PC-3 (cell line): ENCODE measurements at regions not wholly inside any gene's neighbourhood (a gene's known extent, or its start where the extent isn't known, plus 50 kb on each side); places are given as distances from the start of the nearest gene placed in this dataset.

ENCODE experiments used
- ATAC-seq: fragments of 200-7000 bp; cut with Tn5 transposase; 2 replicates; pipeline ENCODE4 v1.9.1; 2020; ENCODE audit warnings: mild to moderate bottlenecking, moderate library complexity
- BruUV-seq: library from RNA; stranded (reverse); fragments of 400-500 nt; replicated peaks from 2 replicates; lab custom pipeline; 2021; lab: Mats Ljungman, UMichigan
- CTCF ChIA-PET: fragments of 300-600 bp; sonication (Branson Sonifier 250); formaldehyde crosslinking; loops from one replicate; lab custom pipeline; 2022; ENCODE audit warnings: antibody characterized with exemption; lab: Charles Lee
- POLR2A ChIA-PET: fragments of 300-600 bp; sonication (Branson Sonifier 250); formaldehyde crosslinking; loops from one replicate; lab custom pipeline; 2022; ENCODE audit warnings: antibody characterized with exemption; ENCODE audit not compliant: unreplicated experiment; lab: Charles Lee
- DNase-seq: peaks from one replicate; pipeline ENCODE4 v3.0.0-alpha.2; 2015
- H2AFZ ChIP-seq: fragments of 300-600 bp; sonication (generic); 2 replicates; pipeline ENCODE4 v1.6.0; 2016; ENCODE audit warnings: antibody characterized with exemption, low read length
- H3F3A ChIP-seq: fragments of 300-600 bp; sonication (generic); one replicate; pipeline ENCODE4 v1.6.0; 2017; ENCODE audit warnings: antibody characterized with exemption, low read length, control low read depth, mild to moderate bottlenecking; ENCODE audit not compliant: unreplicated experiment
- H3K27ac ChIP-seq: fragments of 300-600 bp; sonication (generic); 2 replicates; pipeline ENCODE4 v1.5.1; 2016; ENCODE audit warnings: mild to moderate bottlenecking, low read length
- H3K27me3 ChIP-seq: fragments of 300-600 bp; sonication (generic); 2 replicates; pipeline ENCODE4 v1.6.1; 2016; ENCODE audit warnings: low read length, mixed read lengths
- H3K36me3 ChIP-seq: fragments of 300-600 bp; sonication (generic); 2 replicates; pipeline ENCODE4 v1.6.1; 2016; ENCODE audit warnings: low read depth, mixed run types, low read length, mixed read lengths
- H3K4me1 ChIP-seq: fragments of 300-600 bp; sonication (generic); 2 replicates; pipeline ENCODE4 v1.5.1; 2016; ENCODE audit warnings: low read length; ENCODE audit not compliant: insufficient read depth
- H3K4me2 ChIP-seq: fragments of 300-600 bp; sonication (generic); 2 replicates; pipeline ENCODE4 v1.6.0; 2016; ENCODE audit warnings: low read length
- H3K4me3 ChIP-seq: fragments of 300-600 bp; sonication (generic); 2 replicates; pipeline ENCODE4 v1.5.1; 2016; ENCODE audit warnings: mild to moderate bottlenecking, low read length, mixed read lengths
- H3K79me2 ChIP-seq: fragments of 300-600 bp; sonication (generic); 2 replicates; pipeline ENCODE4 v1.6.1; 2017; ENCODE audit warnings: low read length, mixed read lengths
- H3K9ac ChIP-seq: fragments of 300-600 bp; sonication (generic); 2 replicates; pipeline ENCODE4 v1.6.0; 2016; ENCODE audit warnings: mild to moderate bottlenecking, low read length
- H3K9me2 ChIP-seq: fragments of 300-600 bp; sonication (generic); replicated peaks from 2 replicates; pipeline ENCODE4 v1.6.1; 2016; ENCODE audit warnings: mixed run types, low read length, mixed read lengths
- H3K9me3 ChIP-seq: fragments of 300-600 bp; sonication (generic); 2 replicates; pipeline ENCODE4 v1.6.1; 2016; ENCODE audit warnings: low read length, mixed read lengths
- H4K20me1 ChIP-seq: fragments of 300-600 bp; sonication (generic); 2 replicates; pipeline ENCODE4 v1.6.1; 2016; ENCODE audit warnings: low read length, mixed read lengths
- EZH2 ChIP-seq: fragments of 300-600 bp; sonication (generic); IDR thresholded peaks from one replicate; pipeline ENCODE4 v1.6.1; 2017; ENCODE audit warnings: antibody characterized with exemption, mild to moderate bottlenecking, low read length; ENCODE audit not compliant: unreplicated experiment
- EZH2phosphoT487 ChIP-seq: fragments of 300-600 bp; sonication (generic); IDR thresholded peaks from 2 replicates; pipeline ENCODE4 v1.6.1; 2018; ENCODE audit warnings: mild to moderate bottlenecking, antibody characterized with exemption, low read length, borderline replicate concordance
- intact Hi-C: fragments of 100-400 bp; cut with micrococcal nuclease; formaldehyde crosslinking; loops from 2 replicates; pipeline ENCODE4 v1.9.0; 2023
- TF ChIP-seq, protein P1 (sequence below): fragments of 300-600 bp; sonication (generic); conservative IDR thresholded peaks from 2 replicates; pipeline ENCODE4 v1.5.1; 2017; ENCODE audit warnings: antibody characterized with exemption, low read depth, mild to moderate bottlenecking, low read length

DNA sequence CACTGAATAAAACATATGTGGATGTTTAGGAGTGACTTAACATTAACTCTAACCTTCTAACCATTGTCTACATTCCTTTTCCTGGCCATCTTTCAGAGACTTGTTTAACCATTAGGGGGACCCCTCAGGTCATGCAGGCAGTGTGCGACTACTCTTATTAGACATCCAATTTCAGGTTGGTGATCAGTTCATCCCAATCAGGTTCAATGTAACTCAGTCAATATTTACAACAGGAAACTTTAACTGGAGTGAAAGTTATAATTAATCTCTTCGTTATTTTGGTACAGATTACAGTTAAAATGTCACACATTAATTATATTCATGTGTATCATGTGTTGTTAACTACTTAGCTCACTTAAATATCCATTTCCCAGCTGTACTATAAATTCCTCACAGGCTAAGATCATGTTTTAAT lies 68.8 kb upstream of the RGS1 start:
- CTCF ChIA-PET, result interaction anchor here (0.6 to 0.7 kb wide), 2 partner anchors 33 to 234 kb away, joined by 3 to 5 read pairs; no protein-coding TSS in a partner anchor
- H3K9ac ChIP-seq, result no peak overlapping the region
- BruUV-seq, result no TSS peak
- POLR2A ChIA-PET, result no interaction called here
- no peak overlapping the region for H3K4me3 ChIP-seq
- no peak overlapping the region for H3K27ac ChIP-seq
- H3K9me2 ChIP-seq, result no peaks in the 10 kb centered on the region
- no peak overlapping the region for H3K4me2 ChIP-seq
- DNase-seq (peak; percentile 54), ATAC-seq (peak; percentile 60)
- H3K36me3 ChIP-seq, result no peaks in the 10 kb centered on the region; the same call in 1 of the 2 replicates
- no peaks in the 10 kb centered on the region for H4K20me1 ChIP-seq
- H2AFZ ChIP-seq, result no peak overlapping the region
- H3K27me3 ChIP-seq, result no peaks in the 10 kb centered on the region
- H3F3A ChIP-seq, result no peaks in the 10 kb centered on the region
- TF ChIP-seq, protein P1, sequence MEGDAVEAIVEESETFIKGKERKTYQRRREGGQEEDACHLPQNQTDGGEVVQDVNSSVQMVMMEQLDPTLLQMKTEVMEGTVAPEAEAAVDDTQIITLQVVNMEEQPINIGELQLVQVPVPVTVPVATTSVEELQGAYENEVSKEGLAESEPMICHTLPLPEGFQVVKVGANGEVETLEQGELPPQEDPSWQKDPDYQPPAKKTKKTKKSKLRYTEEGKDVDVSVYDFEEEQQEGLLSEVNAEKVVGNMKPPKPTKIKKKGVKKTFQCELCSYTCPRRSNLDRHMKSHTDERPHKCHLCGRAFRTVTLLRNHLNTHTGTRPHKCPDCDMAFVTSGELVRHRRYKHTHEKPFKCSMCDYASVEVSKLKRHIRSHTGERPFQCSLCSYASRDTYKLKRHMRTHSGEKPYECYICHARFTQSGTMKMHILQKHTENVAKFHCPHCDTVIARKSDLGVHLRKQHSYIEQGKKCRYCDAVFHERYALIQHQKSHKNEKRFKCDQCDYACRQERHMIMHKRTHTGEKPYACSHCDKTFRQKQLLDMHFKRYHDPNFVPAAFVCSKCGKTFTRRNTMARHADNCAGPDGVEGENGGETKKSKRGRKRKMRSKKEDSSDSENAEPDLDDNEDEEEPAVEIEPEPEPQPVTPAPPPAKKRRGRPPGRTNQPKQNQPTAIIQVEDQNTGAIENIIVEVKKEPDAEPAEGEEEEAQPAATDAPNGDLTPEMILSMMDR, result peak; percentile 63
- TF ChIP-seq EZH2phosphoT487 (no peak), EZH2 (no peak)
- H3K9me3 ChIP-seq, result no peaks in the 10 kb centered on the region
- no peaks in the 10 kb centered on the region for H3K79me2 ChIP-seq
- intact Hi-C loops, result loop anchor here (2.0 kb wide), 1 partner anchor 74 kb away; no protein-coding TSS in a partner anchor
- no peaks in the 10 kb centered on the region for H3K4me1 ChIP-seq

DNA sequence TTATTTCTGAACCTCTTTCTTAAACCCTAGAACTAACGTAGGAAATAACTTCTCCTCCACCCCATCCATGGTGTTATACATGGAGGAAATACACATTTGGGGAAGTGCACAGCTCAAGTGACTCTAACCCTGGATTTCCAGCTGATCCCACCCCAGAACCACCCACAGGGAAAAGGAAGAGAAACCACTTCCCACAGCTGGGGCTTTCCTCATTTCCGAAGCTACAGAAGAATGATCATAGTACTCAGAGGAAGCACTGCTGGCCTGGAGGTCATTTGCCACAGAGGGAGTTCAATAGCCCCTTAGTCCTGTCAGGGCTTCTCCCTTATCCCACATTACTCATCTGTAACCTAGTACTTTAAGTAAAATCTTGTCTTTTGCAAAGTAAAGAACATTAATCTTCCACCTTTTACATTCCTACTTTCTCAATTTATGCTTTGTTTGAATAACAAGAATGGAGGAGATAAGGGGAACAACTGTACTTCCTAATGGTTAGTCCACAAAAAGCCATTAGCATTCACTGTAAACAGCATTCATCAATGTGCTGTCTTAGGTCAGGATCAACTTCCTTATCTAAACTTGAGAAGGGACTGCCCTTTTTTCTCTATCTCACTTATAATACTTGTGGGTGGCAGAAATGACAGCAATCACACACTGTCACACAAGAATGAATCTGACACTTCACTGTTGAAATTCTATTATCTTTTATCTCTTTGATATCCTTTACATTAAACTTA lies 63.0 kb upstream of the RGS1 start:
- no peak for ATAC-seq
- no peaks in the 10 kb centered on the region for H3K9me3 ChIP-seq
- H3K4me1 ChIP-seq, result peaks cover 11% of the 10 kb centered on the region
- ChIA-PET POLR2A (no interaction called here), CTCF (no interaction called here)
- DNase-seq, result no peak
- H3K4me3 ChIP-seq, result no peak overlapping the region
- H3K27me3 ChIP-seq, result no peaks in the 10 kb centered on the region
- TF ChIP-seq EZH2phosphoT487 (no peak), EZH2 (no peak)
- TF ChIP-seq, protein P1, result no peak
- no peak overlapping the region for H3K9ac ChIP-seq
- no peak overlapping the region for H2AFZ ChIP-seq
- no peaks in the 10 kb centered on the region for H4K20me1 ChIP-seq
- H3K27ac ChIP-seq, result no peak overlapping the region
- H3K4me2 ChIP-seq, result no peak overlapping the region
- no peaks in the 10 kb centered on the region for H3K9me2 ChIP-seq
- BruUV-seq, result no TSS peak
- no peaks in the 10 kb centered on the region for H3K36me3 ChIP-seq
- H3K79me2 ChIP-seq, result no peaks in the 10 kb centered on the region
- intact Hi-C loops, result no loop called here
- no peaks in the 10 kb centered on the region for H3F3A ChIP-seq

DNA sequence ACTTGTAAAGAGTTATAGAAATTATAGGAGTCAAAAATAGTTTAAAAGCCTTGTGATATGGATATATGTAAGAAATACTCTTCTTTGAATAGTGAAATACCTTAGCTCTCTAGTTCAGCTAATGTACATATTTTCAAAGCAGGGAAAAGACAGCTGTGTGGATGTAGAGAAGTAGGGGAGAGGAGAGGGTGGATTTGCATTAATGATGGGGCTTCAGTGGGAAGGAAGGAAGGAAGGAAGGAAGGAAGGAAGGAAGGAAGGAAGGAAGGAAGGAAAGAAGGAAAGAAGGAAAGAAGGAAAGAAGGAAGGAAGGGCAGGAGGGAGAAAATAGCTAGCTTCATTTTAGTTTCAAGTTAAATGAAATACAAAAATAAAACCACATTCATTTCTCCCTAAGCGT lies 62.4 kb upstream of the RGS1 start:
- Histone ChIP-seq H3K9me2 (no peaks in the 10 kb centered on the region), H3K79me2 (no peaks in the 10 kb centered on the region), H3K4me1 (peaks cover 13% of the 10 kb centered on the region), H2AFZ (no peak overlapping the region), H4K20me1 (no peaks in the 10 kb centered on the region), H3K4me2 (no peak overlapping the region), H3K36me3 (no peaks in the 10 kb centered on the region), H3K9me3 (no peaks in the 10 kb centered on the region), H3K27ac (no peak overlapping the region), H3K27me3 (no peaks in the 10 kb centered on the region), H3F3A (no peaks in the 10 kb centered on the region), H3K9ac (no peak overlapping the region), H3K4me3 (no peak overlapping the region)
- ChIA-PET CTCF (no interaction called here), POLR2A (interaction anchor here (0.6 kb wide), 1 partner anchor 65 kb away, joined by 7 read pairs; no protein-coding TSS in a partner anchor)
- no TSS peak for BruUV-seq
- intact Hi-C loops, result no loop called here
- DNase-seq, result no peak
- TF ChIP-seq EZH2phosphoT487 (no peak), EZH2 (no peak)
- TF ChIP-seq, protein P1, result no peak
- no peak for ATAC-seq
